HG02943 (cell line): ENCODE measurements at regions not wholly inside any gene's neighbourhood (a gene's known extent, or its start where the extent isn't known, plus 50 kb on each side); places are given as distances from the start of the nearest gene placed in this dataset.
"Not testable (repeated sequence)": the region's sequence is repeated elsewhere in the genome, so short reads cannot be mapped to it uniquely, and the experiment has no call there.

ENCODE experiments used
- ATAC-seq: cut with Tn5 transposase; IDR thresholded peaks from one replicate; pipeline ENCODE4 v1.9.1; 2021; ENCODE audit warnings: mild to moderate bottlenecking, low read depth, moderate library complexity; ENCODE audit not compliant: unreplicated experiment

DNA sequence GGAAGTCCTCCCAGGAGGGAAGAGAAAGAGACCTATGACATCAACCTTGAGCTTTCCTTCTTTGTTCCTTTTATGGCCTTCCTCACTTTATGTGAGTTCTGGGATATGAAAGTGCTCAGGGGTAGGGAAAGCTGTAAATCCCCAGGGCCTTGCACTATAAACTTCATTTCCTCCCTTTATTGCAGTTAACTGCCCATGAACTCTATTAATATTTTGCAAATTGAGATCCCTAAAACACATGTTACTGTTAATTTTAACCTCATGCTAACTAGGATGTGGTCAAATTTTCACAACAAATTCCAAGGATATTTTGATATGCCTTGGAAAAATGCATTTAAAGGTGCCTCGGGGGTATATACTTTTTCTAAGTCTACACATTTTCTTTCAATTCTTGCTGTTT lies 359.9 kb downstream of the OSR1 start:
- ATAC-seq = no peak

GRCh38 chr2:18993756-18994338 lies 364.6 kb downstream of the OSR1 start:
- ATAC-seq = no peak

- ATAC-seq = no peak
Observed at GRCh38 chr2:18991177-18992168, 366.9 kb downstream of the OSR1 start.

DNA sequence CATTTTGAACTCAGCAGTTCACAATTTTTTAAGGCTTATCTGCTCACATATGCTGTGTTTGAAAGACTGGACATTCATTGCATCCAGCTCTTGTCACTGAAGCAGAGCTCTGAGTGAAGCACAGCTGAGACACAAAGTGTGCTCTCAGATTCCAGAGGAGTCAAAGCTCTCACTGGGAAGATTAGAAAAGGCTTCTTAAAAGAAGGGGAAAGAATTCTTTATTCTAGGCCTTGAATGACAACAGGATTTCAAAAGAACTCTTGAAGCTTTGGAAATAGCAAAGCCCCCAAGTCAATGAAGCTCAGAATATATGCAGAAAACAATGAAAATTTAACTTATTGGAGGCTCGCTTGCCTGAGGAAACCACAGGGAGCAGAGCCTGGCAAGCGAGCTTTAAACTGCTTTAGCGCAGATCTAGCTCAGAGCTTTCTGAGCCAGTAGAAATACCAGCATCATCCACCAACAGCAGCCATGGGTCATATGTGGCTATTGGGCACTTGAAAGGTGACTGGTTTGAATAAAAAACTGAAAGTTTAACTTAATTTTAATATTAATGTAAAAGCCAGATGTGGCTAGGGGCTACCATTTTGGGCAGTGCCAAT lies 369.7 kb downstream of the OSR1 start:
- ATAC-seq = no peak

GRCh38 chr2:18987592-18988073 lies 370.8 kb downstream of the OSR1 start:
- ATAC-seq = no peak

DNA sequence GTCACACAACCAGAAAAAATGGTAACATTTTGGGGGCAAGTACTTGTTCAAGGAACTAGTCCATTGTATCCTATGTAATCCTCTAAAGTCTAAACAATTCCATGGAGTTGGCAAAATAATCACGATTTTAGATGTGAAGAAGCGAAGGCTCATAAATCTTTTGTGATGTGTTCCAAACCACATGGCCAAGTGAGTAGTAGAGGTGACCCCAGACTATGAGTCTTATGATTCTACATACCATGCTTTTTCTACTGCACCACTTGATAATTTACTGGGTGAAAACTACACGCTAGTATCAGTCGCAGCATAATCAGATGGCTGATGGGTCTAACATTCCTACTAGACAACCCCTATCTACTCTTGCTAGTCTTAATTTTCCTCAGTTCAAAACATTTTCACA lies 371.4 kb downstream of the OSR1 start:
- no peak for ATAC-seq

DNA sequence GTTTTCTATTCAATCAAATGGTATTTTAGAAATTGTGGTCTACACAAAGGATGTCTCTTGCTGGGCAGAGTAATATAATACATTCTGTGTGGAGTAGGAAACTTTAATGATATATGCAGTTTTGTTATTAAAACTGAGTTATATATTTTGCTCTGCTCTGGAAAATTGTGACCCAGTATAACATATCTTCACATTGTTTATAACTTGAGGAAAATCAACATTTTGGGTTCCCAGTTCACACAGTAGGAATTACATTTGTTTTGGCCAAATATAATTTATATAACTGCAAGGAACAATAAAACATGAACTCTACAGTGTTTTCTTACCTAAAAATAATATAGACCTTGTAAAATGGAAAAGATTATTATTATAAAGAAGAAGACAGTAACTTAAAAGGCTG lies 372.4 kb downstream of the OSR1 start:
- ATAC-seq = no peak

GRCh38 chr2:18980786-18981430 lies 377.5 kb downstream of the OSR1 start:
- ATAC-seq = no peak

DNA sequence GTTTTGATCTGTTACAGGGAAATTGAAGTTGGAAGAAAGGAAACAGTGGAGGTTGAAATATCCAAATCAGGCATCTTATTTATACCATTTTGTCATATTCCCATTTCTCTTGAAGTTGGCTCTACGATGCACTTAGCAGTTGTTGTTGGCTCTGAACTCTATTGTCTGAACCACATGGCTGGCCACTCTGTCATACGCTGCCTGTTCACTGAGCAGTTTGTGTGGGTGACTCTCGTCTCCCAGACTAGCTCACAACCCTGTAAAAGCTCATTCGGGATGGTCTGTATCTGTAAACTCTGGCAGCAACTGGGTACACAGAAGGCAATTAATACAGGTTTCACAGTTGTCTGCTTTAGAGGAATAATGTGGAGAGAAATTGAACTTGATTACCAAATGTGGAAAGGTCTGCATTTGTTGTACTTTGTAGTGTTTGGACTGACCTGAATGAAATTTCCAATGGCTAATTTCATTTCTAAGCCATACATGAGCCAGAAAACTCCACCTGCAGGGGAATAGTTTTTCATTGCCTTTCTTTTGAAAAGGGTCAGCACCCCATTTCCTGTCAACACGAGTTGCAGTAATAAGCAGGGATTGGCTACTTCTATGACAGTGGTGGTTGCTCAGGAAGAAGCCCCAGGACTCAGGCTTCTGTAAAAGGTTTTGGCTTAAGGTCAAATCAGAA lies 378.2 kb downstream of the OSR1 start:
- no peak for ATAC-seq

DNA sequence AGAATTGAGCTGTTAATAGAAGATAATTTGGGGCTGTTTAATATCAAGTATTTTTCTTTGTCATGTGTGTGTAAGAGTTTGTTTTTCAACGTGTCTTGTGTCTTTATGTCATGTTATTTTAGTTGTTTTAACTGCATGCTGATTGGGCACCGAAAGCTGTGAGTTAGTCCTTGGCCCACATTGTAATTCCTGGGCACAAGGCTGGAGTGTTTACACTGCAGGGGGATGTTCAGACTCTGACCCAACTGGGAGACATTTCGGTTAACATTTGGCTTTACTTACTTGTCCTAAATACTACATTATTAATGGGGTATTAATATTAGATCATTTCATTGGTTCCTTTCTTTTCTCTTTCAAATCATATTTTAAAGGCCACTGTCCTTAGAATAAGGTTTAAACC lies 381.0 kb downstream of the OSR1 start:
- ATAC-seq = no peak

GRCh38 chr2:18976168-18976961 lies 382.1 kb downstream of the OSR1 start:
- ATAC-seq = peak; percentile 97

DNA sequence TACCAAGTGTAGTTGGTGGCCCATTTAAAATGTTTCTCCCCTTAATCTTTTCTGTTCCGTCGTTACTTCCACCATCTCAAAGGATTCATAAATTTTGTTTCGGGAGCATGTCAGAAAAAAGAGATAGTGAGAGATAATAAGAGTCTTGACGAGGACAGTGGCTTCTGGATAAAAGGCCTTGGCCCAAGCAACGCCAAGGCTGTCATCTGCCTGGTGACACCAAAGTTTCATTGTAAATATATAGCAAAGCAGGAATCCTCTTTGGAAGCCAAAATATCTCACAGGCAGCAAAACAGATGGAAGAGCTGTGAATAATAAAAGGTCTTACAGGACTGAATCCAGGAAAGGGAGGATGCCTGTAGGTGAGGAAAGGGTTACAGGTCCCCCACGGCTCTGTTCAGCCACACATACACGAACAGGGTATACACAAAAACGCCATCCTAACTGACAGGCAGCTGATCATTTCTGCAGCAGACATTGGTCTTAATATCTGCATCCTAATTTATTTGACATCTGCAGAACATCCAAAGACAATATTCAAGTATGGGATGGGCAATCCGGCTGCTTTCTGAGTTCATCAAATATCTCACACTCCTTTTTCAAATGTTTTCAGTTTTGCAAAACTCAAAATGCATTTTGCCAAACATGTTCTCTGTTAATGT lies 382.8 kb downstream of the OSR1 start:
- no peak for ATAC-seq

DNA sequence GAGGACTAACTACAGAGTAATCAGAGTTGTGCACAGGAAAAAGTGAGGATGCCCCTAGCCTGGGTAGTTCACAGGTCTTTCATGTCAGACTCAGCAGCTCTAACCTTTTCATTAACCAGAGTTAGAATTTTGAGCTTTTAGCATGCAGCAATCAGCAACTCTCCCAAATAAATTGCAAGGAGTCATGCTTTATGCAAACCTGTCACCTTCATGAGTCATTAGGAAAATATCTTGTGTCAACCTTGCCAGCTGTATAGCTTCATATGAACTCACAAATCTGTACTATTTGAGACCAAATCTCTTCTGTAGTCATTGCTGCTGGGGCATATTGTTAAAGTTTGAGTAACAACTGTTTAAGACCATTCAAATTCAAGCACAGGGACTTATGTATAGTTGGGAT lies 382.3 kb upstream of the NT5C1B start:
- ATAC-seq = no peak

- ATAC-seq = no peak
Observed at GRCh38 chr2:18971069-18971378, 381.7 kb upstream of the NT5C1B start.

DNA sequence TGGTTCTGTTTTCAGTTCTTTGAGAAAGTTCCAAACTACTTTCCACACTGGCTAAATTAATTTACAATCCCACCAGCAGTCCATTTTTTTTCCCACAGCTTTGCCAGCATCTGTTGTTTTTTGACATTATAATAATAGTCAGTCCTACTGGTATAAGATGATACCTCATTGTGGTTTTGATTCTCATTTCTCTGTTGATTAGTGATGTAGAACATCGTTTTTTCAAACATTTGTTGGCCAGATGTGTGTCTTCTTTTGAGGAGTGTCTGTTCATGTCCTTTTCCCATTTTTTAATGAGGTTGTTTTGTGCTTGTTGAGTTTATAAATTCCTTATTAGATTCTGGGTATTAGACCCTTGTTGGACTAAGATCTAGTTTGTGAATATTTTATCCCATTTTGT lies 376.8 kb upstream of the NT5C1B start:
- no peak for ATAC-seq

- ATAC-seq = not testable (repeated sequence)
Observed at GRCh38 chr2:18963739-18964256, 374.4 kb upstream of the NT5C1B start.

DNA sequence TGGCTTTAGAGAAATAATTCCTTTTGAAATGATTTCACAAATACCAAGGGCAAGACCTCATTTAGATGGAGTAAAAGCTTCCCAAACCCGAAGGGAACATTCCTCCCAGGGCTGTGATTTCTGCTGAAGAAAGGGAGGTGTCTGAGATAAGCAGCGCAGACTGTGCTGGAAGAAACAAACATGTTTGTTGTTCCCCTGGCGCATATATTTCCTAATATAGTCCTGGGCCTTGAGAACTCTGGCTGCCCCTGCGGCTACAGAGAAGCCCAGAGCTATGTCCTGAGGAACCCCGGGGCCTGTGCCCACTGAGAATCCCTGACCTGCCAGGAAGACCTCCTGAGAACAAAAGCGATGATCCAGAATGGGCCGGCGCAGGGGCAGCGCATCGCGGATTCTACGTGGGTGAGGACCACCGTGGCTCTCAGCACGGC lies 372.6 kb upstream of the NT5C1B start:
- ATAC-seq = no peak

- ATAC-seq = no peak
Observed at GRCh38 chr2:18959952-18960717, 370.8 kb upstream of the NT5C1B start.
